HepG2 (cell line): ENCODE measurements at regions not wholly inside any gene's neighbourhood (a gene's known extent, or its start where the extent isn't known, plus 50 kb on each side); places are given as distances from the start of the nearest gene placed in this dataset.

Experiments
- DR1 ChIP-seq: sonication (generic); formaldehyde crosslinking; IDR thresholded peaks from 2 replicates; pipeline ENCODE4 v1.8.0; 2021; ENCODE audit warnings: mild to moderate bottlenecking, missing genetic modification reagents, inconsistent platforms
- DZIP1 ChIP-seq: sonication (generic); formaldehyde crosslinking; IDR thresholded peaks from 2 replicates; pipeline ENCODE4 v1.5.0; 2020; ENCODE audit warnings: mild to moderate bottlenecking, missing genetic modification reagents
- HOXD1 ChIP-seq: sonication (generic); formaldehyde crosslinking; IDR thresholded peaks from 2 replicates; pipeline ENCODE4 v1.5.0; 2020; ENCODE audit warnings: missing genetic modification reagents
- SETDB1 ChIP-seq: sonication (generic); formaldehyde crosslinking; IDR thresholded peaks from 2 replicates; pipeline ENCODE4 v1.5.1; 2020; ENCODE audit warnings: missing genetic modification reagents, mild to moderate bottlenecking, borderline replicate concordance
- TP53 ChIP-seq: sonication (generic); formaldehyde crosslinking; conservative IDR thresholded peaks from 2 replicates; pipeline ENCODE4 v1.4.0; 2020; ENCODE audit warnings: missing genetic modification reagents
- WIZ ChIP-seq: sonication (generic); formaldehyde crosslinking; IDR thresholded peaks from 2 replicates; pipeline ENCODE4 v1.5.1; 2020; ENCODE audit warnings: mild to moderate bottlenecking, missing genetic modification reagents
- ZNF142 ChIP-seq: sonication (generic); formaldehyde crosslinking; IDR thresholded peaks from 2 replicates; pipeline ENCODE4 v1.4.0; 2020; ENCODE audit warnings: missing genetic modification reagents
- ZNF335 ChIP-seq: sonication (generic); formaldehyde crosslinking; IDR thresholded peaks from 2 replicates; pipeline ENCODE4 v1.4.0; 2020; ENCODE audit warnings: missing genetic modification reagents
- ZNF569 ChIP-seq: sonication (generic); formaldehyde crosslinking; IDR thresholded peaks from 2 replicates; pipeline ENCODE4 v1.5.0; 2020; ENCODE audit warnings: mild to moderate bottlenecking, missing genetic modification reagents, moderate library complexity, borderline replicate concordance
- TF ChIP-seq, protein P1 (sequence below): sonication (generic); formaldehyde crosslinking; IDR thresholded peaks from 2 replicates; pipeline ENCODE4 v1.5.1; 2020; ENCODE audit warnings: mild to moderate bottlenecking, missing genetic modification reagents
- TF ChIP-seq, protein P2 (sequence below): conservative IDR thresholded peaks from 2 replicates; pipeline ENCODE4 v1.6.1; 2018; ENCODE audit warnings: missing genetic modification reagents
- TF ChIP-seq, protein P3 (sequence below): sonication (generic); formaldehyde crosslinking; IDR thresholded peaks from 2 replicates; pipeline ENCODE4 v1.8.0; 2022; ENCODE audit warnings: mild to moderate bottlenecking, missing genetic modification reagents, borderline replicate concordance

DNA sequence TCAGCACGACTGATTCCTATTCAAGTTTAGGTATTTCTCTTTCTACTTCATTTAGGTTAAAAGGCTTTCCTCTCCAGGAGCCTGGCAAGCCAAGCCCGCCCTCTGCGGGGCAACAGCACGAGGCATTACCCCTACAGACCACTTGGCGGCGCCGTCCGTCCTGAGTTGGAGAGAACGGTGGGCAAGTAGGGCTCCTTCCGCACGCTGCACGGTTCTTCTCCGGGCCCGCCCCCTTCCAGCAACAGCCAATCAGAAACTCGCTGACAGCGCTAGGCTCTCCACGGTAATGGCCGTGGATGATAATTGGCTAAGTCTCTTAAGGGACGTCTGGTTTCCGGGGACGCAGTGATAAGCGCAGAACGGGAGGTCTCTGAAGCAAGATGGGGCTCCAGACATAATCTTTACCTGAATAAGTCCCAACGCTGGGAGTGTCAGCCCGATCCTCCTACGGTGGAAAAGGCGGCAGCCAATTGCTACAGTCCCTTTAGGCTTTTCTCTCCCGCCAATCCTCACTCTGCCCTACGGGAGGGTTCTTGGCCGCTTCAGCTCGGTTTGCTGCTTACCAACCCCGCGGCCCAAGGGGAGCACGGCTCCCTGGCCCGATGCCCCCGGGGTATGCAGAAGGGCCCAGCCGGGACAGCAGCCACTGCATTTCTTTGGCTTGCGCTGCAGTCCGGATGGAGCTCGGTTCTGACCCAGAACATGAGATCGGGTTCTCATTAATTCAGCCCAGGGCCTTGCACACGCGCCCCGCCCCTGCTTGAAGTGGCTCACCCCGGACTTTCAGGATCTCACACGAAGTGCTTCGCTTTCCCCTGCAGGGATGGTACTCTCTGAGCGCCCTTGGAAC is 206.9 kb upstream of the PKDCC start (continued):
- no peak; the same call in 1 of the 2 replicates for TF ChIP-seq ZNF142 (CRISPR knock-in tag)
- no peak for TF ChIP-seq HOXD1 (CRISPR knock-in tag)
- TF ChIP-seq DZIP1 (CRISPR knock-in tag), result peak; percentile 20; the same call in 1 of the 2 replicates
- TF ChIP-seq WIZ (CRISPR knock-in tag), result peak; percentile 96
- TF ChIP-seq, protein P1, sequence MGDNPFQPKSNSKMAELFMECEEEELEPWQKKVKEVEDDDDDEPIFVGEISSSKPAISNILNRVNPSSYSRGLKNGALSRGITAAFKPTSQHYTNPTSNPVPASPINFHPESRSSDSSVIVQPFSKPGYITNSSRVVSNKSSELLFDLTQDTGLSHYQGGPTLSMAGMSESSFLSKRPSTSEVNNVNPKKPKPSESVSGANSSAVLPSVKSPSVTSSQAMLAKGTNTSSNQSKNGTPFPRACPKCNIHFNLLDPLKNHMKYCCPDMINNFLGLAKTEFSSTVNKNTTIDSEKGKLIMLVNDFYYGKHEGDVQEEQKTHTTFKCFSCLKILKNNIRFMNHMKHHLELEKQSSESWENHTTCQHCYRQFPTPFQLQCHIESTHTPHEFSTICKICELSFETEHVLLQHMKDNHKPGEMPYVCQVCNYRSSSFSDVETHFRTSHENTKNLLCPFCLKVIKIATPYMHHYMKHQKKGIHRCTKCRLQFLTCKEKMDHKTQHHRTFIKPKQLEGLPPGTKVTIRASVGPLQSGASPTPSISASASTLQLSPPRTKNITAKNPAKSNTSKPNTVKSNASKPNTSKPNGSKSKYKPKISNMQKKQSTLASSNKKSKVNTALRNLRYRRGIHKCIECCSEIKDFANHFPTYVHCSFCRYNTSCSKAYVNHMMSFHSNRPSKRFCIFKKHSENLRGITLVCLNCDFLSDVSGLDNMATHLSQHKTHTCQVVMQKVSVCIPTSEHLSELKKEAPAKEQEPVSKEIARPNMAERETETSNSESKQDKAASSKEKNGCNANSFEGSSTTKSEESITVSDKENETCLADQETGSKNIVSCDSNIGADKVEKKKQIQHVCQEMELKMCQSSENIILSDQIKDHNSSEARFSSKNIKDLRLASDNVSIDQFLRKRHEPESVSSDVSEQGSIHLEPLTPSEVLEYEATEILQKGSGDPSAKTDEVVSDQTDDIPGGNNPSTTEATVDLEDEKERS (CRISPR knock-in tag), result peak; percentile 74
- TF ChIP-seq ZNF335, result peak; percentile 89; the same call in 1 of the 2 replicates
- TF ChIP-seq SETDB1, result 0 out of 2 replicates have a peak, but pooled peaks have one; percentile 64
- no peak; the same call in 1 of the 2 replicates for TF ChIP-seq TP53 (CRISPR knock-in tag)
- 0 out of 2 replicates have a peak, but pooled peaks have one; percentile 38 for TF ChIP-seq DR1 (CRISPR knock-in tag)
- TF ChIP-seq ZNF569, result no peak
- TF ChIP-seq, protein P2, sequence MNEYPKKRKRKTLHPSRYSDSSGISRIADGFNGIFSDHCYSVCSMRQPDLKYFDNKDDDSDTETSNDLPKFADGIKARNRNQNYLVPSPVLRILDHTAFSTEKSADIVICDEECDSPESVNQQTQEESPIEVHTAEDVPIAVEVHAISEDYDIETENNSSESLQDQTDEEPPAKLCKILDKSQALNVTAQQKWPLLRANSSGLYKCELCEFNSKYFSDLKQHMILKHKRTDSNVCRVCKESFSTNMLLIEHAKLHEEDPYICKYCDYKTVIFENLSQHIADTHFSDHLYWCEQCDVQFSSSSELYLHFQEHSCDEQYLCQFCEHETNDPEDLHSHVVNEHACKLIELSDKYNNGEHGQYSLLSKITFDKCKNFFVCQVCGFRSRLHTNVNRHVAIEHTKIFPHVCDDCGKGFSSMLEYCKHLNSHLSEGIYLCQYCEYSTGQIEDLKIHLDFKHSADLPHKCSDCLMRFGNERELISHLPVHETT (CRISPR knock-in tag), result 0 out of 2 replicates have a peak, but pooled peaks have one; percentile 17
- TF ChIP-seq, protein P3, sequence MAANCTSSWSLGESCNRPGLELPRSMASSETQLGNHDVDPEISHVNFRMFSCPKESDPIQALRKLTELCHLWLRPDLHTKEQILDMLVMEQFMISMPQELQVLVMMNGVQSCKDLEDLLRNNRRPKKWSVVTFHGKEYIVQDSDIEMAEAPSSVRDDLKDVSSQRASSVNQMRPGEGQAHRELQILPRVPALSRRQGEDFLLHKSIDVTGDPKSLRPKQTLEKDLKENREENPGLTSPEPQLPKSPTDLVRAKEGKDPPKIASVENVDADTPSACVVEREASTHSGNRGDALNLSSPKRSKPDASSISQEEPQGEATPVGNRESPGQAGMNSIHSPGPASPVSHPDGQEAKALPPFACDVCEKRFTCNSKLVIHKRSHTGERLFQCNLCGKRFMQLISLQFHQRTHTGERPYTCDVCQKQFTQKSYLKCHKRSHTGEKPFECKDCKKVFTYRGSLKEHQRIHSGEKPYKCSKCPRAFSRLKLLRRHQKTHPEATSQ, result no peak
